Type B pancreatic cell (in vitro differentiated cells): ENCODE measurements at regions not wholly inside any gene's neighbourhood (a gene's known extent, or its start where the extent isn't known, plus 50 kb on each side); places are given as distances from the start of the nearest gene placed in this dataset.

Experiments
- DNase-seq: peaks from one replicate; pipeline ENCODE4 v3.0.0; 2021; ENCODE audit warnings: mixed read lengths; ENCODE audit not compliant: unreplicated experiment; ENCODE audit errors: extremely low spot score
- H3K27ac Mint-ChIP-seq: 2 replicates; pipeline ENCODE4 v1.8.0; 2021; ENCODE audit warnings: mild to moderate bottlenecking, mixed read lengths
- H3K27me3 Mint-ChIP-seq: 2 replicates; pipeline ENCODE4 v1.8.0; 2021; ENCODE audit warnings: mixed read lengths
- H3K36me3 Mint-ChIP-seq: 2 replicates; pipeline ENCODE4 v1.8.0; 2021; ENCODE audit warnings: mixed read lengths
- H3K4me1 Mint-ChIP-seq: one replicate; pipeline ENCODE4 v1.8.0; 2021; ENCODE audit warnings: mixed read lengths; ENCODE audit not compliant: unreplicated experiment
- H3K4me3 Mint-ChIP-seq: 2 replicates; pipeline ENCODE4 v1.8.0; 2021; ENCODE audit warnings: mild to moderate bottlenecking, mixed read lengths
- H3K9me3 Mint-ChIP-seq: 2 replicates; pipeline ENCODE4 v1.8.0; 2021; ENCODE audit warnings: mixed read lengths
- TF ChIP-seq, protein P1 (sequence below): fragments of 200-600 bp; sonication (generic); conservative IDR thresholded peaks from 2 replicates; pipeline ENCODE4 v1.5.0; 2021; ENCODE audit warnings: antibody characterized with exemption, mild to moderate bottlenecking

DNA sequence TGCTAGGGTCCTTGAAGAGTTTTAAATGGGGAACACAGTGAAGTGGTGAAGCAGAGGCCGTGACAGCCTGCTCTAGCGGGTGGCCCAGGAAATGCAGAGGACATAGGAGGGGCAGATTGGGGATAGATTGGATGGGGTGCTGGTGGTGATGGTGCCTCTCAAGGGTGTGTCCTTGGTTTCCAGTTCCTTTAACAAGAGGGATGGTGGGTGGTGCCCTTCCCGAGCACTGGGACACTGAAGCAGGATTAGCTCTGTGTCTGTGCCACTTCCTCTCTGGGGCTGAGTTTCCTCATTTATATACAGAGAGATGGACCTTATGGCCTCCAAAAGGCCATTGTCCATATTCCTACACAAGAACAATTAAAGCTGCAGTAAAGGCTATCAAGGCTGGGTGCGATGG lies 285.5 kb downstream of the TCF7L2 start:
- no peak for DNase-seq
- Mint-ChIP-seq H3K36me3 (no peaks in the 10 kb centered on the region), H3K27me3 (peaks cover 12% of the 10 kb centered on the region), H3K4me1 (peaks cover 5% of the 10 kb centered on the region), H3K27ac (no peak overlapping the region), H3K9me3 (no peaks in the 10 kb centered on the region), H3K4me3 (no peak overlapping the region)
- TF ChIP-seq, protein P1, sequence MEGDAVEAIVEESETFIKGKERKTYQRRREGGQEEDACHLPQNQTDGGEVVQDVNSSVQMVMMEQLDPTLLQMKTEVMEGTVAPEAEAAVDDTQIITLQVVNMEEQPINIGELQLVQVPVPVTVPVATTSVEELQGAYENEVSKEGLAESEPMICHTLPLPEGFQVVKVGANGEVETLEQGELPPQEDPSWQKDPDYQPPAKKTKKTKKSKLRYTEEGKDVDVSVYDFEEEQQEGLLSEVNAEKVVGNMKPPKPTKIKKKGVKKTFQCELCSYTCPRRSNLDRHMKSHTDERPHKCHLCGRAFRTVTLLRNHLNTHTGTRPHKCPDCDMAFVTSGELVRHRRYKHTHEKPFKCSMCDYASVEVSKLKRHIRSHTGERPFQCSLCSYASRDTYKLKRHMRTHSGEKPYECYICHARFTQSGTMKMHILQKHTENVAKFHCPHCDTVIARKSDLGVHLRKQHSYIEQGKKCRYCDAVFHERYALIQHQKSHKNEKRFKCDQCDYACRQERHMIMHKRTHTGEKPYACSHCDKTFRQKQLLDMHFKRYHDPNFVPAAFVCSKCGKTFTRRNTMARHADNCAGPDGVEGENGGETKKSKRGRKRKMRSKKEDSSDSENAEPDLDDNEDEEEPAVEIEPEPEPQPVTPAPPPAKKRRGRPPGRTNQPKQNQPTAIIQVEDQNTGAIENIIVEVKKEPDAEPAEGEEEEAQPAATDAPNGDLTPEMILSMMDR: no peak

DNA sequence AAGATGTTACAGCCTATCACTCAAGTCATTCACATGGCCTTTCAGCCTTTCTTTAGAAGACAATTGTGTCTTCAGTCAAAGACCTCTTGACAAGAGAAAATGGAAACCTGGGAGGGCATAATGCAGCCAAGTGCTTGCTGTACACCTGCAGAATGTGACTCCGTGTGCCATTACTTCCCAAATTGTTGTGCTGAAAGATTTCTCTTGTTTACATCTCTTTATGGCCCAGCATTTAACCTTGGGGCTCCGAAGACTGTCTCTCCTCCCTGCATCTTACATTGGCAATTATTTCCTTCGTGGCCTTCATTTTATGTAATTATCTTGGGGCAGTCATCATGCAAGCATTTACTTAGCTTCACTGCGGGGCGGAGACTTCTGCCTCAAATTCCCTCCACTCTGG lies 287.0 kb downstream of the TCF7L2 start:
- Mint-ChIP-seq H3K4me1 (peaks cover 15% of the 10 kb centered on the region), H3K27me3 (peaks cover 12% of the 10 kb centered on the region), H3K36me3 (no peaks in the 10 kb centered on the region), H3K9me3 (no peaks in the 10 kb centered on the region), H3K27ac (no peak overlapping the region), H3K4me3 (no peak overlapping the region)
- no peak for DNase-seq
- TF ChIP-seq, protein P1: no peak

- TF ChIP-seq, protein P1: no peak
- Mint-ChIP-seq H3K9me3 (no peaks in the 10 kb centered on the region), H3K27ac (no peak overlapping the region), H3K27me3 (peaks cover 12% of the 10 kb centered on the region), H3K4me3 (no peak overlapping the region), H3K4me1 (peaks cover 26% of the 10 kb centered on the region), H3K36me3 (no peaks in the 10 kb centered on the region)
- DNase-seq: no peak
These were observed 289.7 kb downstream of the TCF7L2 start for GRCh38 chr10:113239566-113240350.

- DNase-seq: no peak
- peaks cover 31% of the 10 kb centered on the region for H3K4me1 Mint-ChIP-seq
- TF ChIP-seq, protein P1: no peak
- peaks cover 7% of the 10 kb centered on the region for H3K27me3 Mint-ChIP-seq
- H3K4me3 Mint-ChIP-seq: no peak overlapping the region
- H3K36me3 Mint-ChIP-seq: no peaks in the 10 kb centered on the region
- H3K27ac Mint-ChIP-seq: no peak overlapping the region
- H3K9me3 Mint-ChIP-seq: no peaks in the 10 kb centered on the region
These were observed 290.7 kb downstream of the TCF7L2 start for GRCh38 chr10:113240736-113241135.

DNA sequence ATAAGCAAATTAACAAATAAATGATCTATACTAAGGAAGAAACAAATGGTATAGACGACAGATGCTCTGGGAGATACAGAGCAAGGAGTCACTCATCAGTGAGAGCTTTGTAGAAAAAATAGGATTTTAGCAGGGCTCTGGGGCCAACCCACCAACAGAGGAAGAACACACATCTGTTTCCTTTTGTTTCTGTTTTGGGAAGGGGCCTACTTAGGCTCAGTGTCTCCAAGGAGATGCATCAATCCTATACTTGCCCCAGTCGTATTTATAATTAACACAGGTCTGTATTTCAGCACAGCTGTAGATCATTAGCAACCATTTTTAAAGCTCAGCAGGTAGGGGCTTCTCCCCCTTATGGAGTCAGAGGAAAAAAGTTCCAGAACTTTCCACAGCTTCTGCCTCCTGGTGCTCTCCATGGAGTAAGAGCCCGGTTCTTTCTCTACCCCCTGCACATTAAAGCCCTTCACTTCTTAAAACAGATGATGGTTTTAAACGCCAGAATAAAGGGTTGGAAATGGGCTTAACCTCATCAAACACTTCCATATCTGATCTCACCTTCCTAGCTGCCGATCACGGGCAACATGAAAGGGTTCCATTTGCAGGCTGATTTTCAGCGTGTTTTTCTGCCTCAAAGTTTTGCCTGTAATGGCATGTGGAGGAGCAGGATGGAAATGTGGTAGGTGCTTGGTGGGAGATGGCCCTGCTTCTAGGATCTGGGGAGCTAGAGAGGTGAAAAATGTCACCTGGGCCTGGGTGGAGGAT lies 291.7 kb downstream of the TCF7L2 start:
- no peak for DNase-seq
- Mint-ChIP-seq H3K27me3 (peaks cover 4% of the 10 kb centered on the region), H3K4me3 (no peak overlapping the region), H3K27ac (no peak overlapping the region), H3K36me3 (no peaks in the 10 kb centered on the region), H3K4me1 (peaks cover 36% of the 10 kb centered on the region), H3K9me3 (no peaks in the 10 kb centered on the region)
- TF ChIP-seq, protein P1: no peak
